ENCODE measurements at regions not wholly inside any gene's neighbourhood (a gene's known extent, or its start where the extent isn't known, plus 50 kb on each side); places are given as distances from the start of the nearest gene placed in this dataset.

DNA sequence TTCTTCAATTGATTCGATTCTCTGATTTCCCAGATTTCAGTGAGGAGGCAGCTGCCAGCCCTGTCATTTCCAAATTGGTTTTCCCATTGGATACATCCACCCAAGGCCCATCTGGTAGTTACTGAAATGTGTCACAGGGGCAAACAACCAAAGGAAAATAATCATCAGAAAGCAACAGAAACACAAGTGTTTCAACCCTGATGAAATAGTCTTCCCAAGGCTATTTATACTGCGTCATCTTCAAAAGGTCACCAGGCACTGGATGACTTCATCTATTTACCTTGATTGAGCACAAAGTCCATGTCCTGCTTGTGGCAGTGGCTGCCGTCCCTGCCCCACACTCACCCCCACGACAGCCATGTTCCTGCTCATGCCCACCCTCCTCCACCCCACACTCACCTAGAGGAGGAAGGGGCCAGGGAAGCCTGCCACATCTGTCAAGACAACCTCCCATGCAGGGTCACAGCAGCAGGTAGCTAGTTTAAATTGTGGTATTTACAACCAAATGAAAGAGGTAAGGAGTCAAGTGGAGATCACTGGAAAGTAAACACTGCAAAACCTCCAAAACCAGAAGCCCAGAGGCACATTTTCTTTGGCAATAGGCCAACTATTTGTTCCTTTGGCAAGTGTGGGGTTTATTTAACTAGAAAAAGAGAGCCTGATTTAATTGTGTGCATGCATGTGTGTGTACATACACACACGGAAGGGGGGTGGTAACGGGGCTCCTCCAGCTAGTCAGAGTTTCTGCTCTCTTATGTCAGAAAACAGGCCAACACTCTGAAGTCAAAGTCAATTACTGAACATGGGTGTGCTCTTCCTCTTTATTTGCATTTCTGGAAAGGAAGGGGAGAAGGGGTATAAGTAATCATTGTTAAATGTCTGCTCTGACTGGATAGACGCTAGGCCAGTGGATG is 49.5 kb upstream of the RAB4A start:
- H3K36me3 Mint-ChIP-seq (ENCODE audit: insufficient read depth) = no peaks in the 10 kb centered on the region
- DNase-seq (ENCODE audit: low spot score in 2 of 2) = no peak
- H3K4me3 Mint-ChIP-seq = no peak overlapping the region
- no peaks in the 10 kb centered on the region for H3K27me3 Mint-ChIP-seq
- no peaks in the 10 kb centered on the region for H3K9me3 Mint-ChIP-seq
- H3K27ac Mint-ChIP-seq (ENCODE audit: low read depth) = no peak overlapping the region
- no peak for ATAC-seq (replicated peaks; ENCODE audit: extremely low read depth, poor library complexity, severe bottlenecking)
- H3K4me1 Mint-ChIP-seq = no peaks in the 10 kb centered on the region

Data from central memory CD8-positive, alpha-beta T cell (primary cell).